Parathyroid adenoma (tissue), 2 donors: ENCODE measurements at regions not wholly inside any gene's neighbourhood (a gene's known extent, or its start where the extent isn't known, plus 50 kb on each side); places are given as distances from the start of the nearest gene placed in this dataset.

Experiments
- H2AFZ ChIP-seq: fragments of 300-600 bp; sonication (generic); one replicate; pipeline ENCODE4 v1.7.0; 2017; ENCODE audit warnings: antibody characterized with exemption, mild to moderate bottlenecking
- H3K27ac ChIP-seq: fragments of 300-600 bp; sonication (generic); one replicate; pipeline ENCODE4 v1.7.0; 2017
- H3K27me3 ChIP-seq: fragments of 300-600 bp; sonication (generic); one replicate; pipeline ENCODE4 v1.7.0; 2017; ENCODE audit warnings: low read length; ENCODE audit not compliant: control insufficient read depth, insufficient read depth
- H3K36me3 ChIP-seq: fragments of 300-600 bp; sonication (generic); one replicate; pipeline ENCODE4 v1.7.0; 2017; ENCODE audit warnings: low read length; ENCODE audit not compliant: control insufficient read depth, insufficient read depth
- H3K4me1 ChIP-seq: fragments of 300-600 bp; sonication (generic); one replicate; pipeline ENCODE4 v1.7.0; 2017; ENCODE audit warnings: control low read depth
- H3K4me2 ChIP-seq: fragments of 300-600 bp; sonication (generic); one replicate; pipeline ENCODE4 v1.7.0; 2017; ENCODE audit warnings: low read length
- H3K4me3 ChIP-seq: fragments of 300-600 bp; sonication (generic); one replicate; pipeline ENCODE4 v1.7.0; 2017; ENCODE audit warnings: low read depth, low read length
- H3K79me2 ChIP-seq: fragments of 300-600 bp; sonication (generic); one replicate; pipeline ENCODE4 v1.7.0; 2017; ENCODE audit warnings: control low read depth
- H3K9ac ChIP-seq: fragments of 300-600 bp; sonication (generic); one replicate; pipeline ENCODE4 v1.7.0; 2017; ENCODE audit warnings: mild to moderate bottlenecking
- H3K9me3 ChIP-seq: fragments of 300-600 bp; sonication (generic); one replicate; pipeline ENCODE4 v1.7.0; 2017; ENCODE audit warnings: low read length; ENCODE audit not compliant: control insufficient read depth
- TF ChIP-seq, protein P1 (sequence below): fragments of 300-600 bp; sonication (generic); IDR thresholded peaks from one replicate; pipeline ENCODE4 v1.7.0; 2017; ENCODE audit warnings: antibody characterized with exemption, mild to moderate bottlenecking
- donor health status: primary hyperparathyroidism.

- Histone ChIP-seq H3K9ac (no peak overlapping the region), H3K27ac (no peak overlapping the region), H3K4me3 (no peak overlapping the region), H3K36me3 (no peaks in the 10 kb centered on the region), H3K27me3 (no peaks in the 10 kb centered on the region), H3K79me2 (no peaks in the 10 kb centered on the region), H2AFZ (no peak overlapping the region), H3K9me3 (no peaks in the 10 kb centered on the region), H3K4me2 (no peak overlapping the region), H3K4me1 (no peaks in the 10 kb centered on the region)
- TF ChIP-seq, protein P1, sequence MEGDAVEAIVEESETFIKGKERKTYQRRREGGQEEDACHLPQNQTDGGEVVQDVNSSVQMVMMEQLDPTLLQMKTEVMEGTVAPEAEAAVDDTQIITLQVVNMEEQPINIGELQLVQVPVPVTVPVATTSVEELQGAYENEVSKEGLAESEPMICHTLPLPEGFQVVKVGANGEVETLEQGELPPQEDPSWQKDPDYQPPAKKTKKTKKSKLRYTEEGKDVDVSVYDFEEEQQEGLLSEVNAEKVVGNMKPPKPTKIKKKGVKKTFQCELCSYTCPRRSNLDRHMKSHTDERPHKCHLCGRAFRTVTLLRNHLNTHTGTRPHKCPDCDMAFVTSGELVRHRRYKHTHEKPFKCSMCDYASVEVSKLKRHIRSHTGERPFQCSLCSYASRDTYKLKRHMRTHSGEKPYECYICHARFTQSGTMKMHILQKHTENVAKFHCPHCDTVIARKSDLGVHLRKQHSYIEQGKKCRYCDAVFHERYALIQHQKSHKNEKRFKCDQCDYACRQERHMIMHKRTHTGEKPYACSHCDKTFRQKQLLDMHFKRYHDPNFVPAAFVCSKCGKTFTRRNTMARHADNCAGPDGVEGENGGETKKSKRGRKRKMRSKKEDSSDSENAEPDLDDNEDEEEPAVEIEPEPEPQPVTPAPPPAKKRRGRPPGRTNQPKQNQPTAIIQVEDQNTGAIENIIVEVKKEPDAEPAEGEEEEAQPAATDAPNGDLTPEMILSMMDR: no peak
Observed at GRCh38 chr11:86885311-86885710, 69.9 kb downstream of the FZD4 start.

DNA sequence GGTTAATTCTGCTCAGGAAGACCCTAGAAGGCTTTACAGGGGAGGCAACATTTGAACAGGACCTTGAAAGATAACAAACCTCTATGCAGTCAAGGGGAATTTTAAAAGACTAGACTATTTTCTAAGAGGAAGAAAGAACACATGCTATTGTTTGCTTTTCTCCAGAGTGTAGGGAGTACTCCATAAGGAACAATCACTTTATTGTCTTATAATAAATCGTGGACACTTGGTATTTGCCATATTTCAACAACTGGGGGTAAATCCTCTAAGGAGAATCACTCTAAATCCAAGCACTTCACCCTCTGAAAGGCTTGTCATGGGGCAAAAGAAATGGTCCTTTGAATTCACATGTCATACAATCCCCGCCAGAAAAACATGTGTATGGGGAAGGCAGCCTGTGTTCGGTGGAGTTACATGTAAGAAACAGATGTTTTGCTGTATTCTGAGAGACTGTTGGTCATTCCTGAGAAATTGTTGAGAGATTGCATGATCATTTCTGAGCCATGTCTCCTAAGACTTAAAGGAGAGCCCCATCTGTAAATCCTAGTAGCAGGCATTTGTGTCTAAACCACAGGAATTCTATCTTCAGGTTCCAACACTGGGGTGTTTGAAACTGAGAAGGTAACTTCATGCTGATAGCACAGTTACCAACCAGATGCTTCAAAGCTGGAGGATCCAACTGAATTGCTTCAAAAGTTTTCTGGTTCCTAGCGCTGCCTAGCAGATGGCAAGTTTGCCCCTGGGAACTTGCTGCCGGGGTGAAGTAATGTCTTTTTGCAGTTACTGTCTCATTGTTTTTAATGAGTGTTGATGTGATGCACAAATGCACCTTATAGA lies 66.8 kb downstream of the FZD4 start:
- Histone ChIP-seq H3K9ac (no peak overlapping the region), H3K27ac (no peak overlapping the region)

DNA sequence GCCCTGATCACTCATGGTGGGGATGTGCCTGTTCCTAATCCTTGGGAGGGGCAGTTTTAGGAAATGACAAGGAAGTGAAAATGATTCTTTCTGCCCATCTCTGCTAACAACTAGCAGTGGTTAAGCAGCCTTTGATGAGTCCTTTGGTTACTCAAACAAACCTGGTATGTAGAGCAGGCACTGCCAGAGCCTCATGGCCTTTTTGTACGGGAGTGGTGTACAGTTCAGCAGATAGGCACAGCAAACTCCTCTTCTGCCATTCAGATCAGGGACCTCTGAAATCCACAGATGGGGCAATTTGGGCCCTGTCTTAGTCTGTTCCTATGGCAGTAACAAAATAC lies 66.2 kb downstream of the FZD4 start:
- TF ChIP-seq, protein P1: no peak
- no peak overlapping the region for H3K4me3 ChIP-seq

More for the DNA sequence above, 66.8 kb downstream of the FZD4 start:
- TF ChIP-seq, protein P1: no peak
- no peak overlapping the region for H2AFZ ChIP-seq
- H3K79me2 ChIP-seq: no peaks in the 10 kb centered on the region
- no peaks in the 10 kb centered on the region for H3K27me3 ChIP-seq
- H3K36me3 ChIP-seq: no peaks in the 10 kb centered on the region
- no peaks in the 10 kb centered on the region for H3K9me3 ChIP-seq
- H3K4me3 ChIP-seq: no peak overlapping the region
- H3K4me2 ChIP-seq: no peak overlapping the region
- H3K4me1 ChIP-seq: no peaks in the 10 kb centered on the region

DNA sequence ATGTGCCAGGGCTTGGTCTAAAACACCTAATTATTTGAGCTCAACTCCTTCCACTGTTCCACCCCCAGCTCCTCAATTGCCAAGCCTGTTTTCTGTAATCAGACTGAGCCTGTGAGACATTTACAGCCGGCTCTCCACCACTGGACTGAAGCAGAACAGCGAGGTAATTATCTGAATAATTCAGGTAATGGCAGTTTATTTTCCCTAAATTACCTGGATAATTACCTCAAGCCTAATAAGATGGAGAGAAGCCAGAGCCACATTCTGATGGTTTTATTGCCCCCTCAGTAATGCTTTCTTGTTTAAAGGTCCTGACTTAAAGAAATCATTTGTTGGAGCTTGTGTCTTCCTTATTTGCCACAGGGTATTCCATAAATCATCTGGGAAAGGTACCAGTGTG lies 64.2 kb downstream of the FZD4 start:
- no peak overlapping the region for H3K4me3 ChIP-seq
- H2AFZ ChIP-seq: no peak overlapping the region
- no peaks in the 10 kb centered on the region for H3K27me3 ChIP-seq
- no peak overlapping the region for H3K4me2 ChIP-seq
- H3K9ac ChIP-seq: no peak overlapping the region
- TF ChIP-seq, protein P1: no peak
- no peaks in the 10 kb centered on the region for H3K4me1 ChIP-seq
- no peak overlapping the region for H3K27ac ChIP-seq
- no peaks in the 10 kb centered on the region for H3K79me2 ChIP-seq
- H3K9me3 ChIP-seq: no peaks in the 10 kb centered on the region
- H3K36me3 ChIP-seq: no peaks in the 10 kb centered on the region

More for the DNA sequence above, 66.2 kb downstream of the FZD4 start:
- H3K36me3 ChIP-seq: no peaks in the 10 kb centered on the region
- H3K27ac ChIP-seq: no peak overlapping the region
- H3K4me1 ChIP-seq: no peaks in the 10 kb centered on the region
- no peaks in the 10 kb centered on the region for H3K9me3 ChIP-seq
- H2AFZ ChIP-seq: no peak overlapping the region
- no peak overlapping the region for H3K4me2 ChIP-seq
- no peaks in the 10 kb centered on the region for H3K79me2 ChIP-seq
- no peak overlapping the region for H3K9ac ChIP-seq
- H3K27me3 ChIP-seq: no peaks in the 10 kb centered on the region

DNA sequence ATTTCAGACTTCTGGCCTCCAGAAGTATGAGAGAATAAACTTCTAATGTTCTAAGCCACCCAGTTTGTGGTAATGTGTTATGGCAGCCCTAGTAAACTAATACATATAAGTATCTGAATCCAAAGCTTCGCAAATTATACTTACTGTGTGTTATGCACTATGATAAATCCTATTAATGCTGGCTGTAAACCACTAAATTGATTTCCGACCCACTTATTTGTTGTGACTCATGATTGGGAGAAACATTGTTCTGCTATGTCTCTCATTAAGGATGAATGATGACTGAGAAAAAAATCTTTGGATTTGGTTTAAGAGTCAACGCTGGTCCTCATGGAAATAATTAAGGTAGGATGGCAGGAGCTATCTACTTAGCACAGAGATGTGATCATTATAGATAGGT lies 62.0 kb downstream of the FZD4 start:
- Histone ChIP-seq H2AFZ (no peak overlapping the region), H3K27me3 (no peaks in the 10 kb centered on the region), H3K4me1 (no peaks in the 10 kb centered on the region), H3K9ac (no peak overlapping the region), H3K27ac (no peak overlapping the region), H3K4me3 (no peak overlapping the region), H3K9me3 (no peaks in the 10 kb centered on the region), H3K36me3 (no peaks in the 10 kb centered on the region), H3K79me2 (no peaks in the 10 kb centered on the region), H3K4me2 (no peak overlapping the region)
- TF ChIP-seq, protein P1: no peak
